HS-27A (cell line): ENCODE measurements at regions not wholly inside any gene's neighbourhood (a gene's known extent, or its start where the extent isn't known, plus 50 kb on each side); places are given as distances from the start of the nearest gene placed in this dataset.
"Not testable (repeated sequence)": the region's sequence is repeated elsewhere in the genome, so short reads cannot be mapped to it uniquely, and the experiment has no call there.

Experiments used
- DNase-seq: peaks from one replicate; pipeline ENCODE4 v3.0.0-alpha.2; 2012; ENCODE audit warnings: low read depth, missing footprints

DNA sequence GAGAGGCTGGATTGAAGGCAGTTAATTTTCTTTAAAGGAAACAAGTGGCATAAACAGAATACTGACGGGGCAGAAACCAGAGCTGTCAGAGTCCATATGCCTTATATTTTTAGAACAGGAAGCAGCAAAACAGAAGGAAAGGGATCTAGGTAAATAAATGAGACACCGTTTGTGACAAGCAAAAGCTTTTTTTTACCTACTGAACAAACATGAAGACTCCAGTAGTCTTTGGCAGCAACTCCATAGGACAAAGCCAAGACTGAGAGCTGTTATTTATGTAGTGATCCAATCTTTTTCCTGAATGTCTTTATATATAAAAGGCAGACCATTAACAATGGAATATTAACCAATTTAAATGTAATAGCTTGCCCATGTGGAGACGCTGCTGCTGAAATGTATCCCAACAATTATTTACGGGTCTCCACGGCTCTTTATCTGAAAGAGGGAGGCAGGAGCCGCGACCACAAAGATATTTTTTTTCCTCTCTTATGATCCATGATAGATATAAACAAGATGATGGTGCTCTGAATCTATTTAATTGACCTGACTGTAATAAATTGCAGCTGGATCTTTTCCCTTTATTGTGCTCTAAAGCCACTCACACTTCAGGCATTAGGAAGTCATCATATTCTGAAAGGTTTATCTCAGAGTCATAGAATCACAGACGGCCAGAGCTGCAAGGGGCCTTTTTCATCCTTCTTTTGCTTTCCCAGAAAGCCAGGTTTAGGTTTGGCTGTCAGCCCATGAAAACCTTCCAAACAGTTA lies 687.8 kb downstream of the EFNB2 start:
- no peak for DNase-seq

DNA sequence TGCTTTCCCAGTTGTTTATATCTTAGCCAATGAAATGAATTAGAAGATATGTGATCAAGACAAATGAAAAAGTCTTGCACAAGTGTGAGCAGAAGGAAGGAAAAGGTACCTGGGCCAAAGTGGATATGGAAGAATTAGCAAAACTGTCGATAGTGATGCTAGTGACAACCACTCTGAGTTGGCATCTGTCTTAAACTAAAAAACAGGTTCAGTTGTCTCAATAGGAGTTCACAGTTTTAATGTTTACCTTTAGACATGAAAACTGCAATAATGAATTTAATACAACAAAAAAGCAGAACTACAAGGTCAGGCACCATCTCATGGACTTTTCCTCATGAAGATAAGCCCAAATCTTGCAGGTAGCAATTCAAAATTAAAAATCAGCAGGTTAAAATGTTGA lies 688.5 kb downstream of the EFNB2 start:
- DNase-seq, result no peak

DNA sequence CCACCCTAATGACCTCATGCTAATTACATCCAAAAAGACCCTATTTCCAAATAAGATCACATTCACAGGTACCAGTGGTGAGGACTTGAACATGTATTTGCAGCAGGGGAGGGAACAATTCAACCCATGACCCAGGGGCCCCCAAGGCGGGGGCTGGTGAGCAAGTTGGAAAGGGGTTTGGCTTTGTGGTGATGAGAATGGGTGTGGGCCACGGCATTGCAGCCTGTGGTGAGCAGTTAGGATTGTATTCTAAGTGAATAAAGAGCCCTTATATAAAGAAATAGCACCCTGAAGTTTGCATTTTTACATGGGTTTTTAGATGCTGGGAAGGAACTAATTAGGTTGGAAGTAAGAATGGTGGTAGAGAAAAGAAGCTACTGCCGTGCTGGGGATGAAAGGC lies 694.2 kb downstream of the EFNB2 start:
- DNase-seq, result no peak

DNA sequence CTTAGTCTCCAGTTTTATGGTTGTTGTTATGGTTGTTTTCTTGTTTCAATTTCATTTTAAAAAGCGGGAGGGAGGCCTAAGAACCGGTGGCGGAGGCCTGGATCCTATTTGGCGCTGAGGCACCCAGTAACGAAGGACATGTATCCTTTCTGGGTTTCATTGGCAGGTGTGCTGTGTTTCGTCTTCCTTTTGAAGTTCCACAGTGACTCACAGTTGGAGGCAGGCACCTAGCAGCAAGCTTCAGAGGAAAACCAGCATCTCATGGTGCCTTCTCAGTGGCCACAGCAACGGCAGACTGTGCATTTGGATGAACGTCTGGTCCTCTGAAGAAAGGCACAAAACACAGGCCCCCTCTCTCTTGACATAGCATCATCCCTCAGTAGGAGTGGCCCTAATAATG lies 697.2 kb downstream of the EFNB2 start:
- DNase-seq, result no peak

DNA sequence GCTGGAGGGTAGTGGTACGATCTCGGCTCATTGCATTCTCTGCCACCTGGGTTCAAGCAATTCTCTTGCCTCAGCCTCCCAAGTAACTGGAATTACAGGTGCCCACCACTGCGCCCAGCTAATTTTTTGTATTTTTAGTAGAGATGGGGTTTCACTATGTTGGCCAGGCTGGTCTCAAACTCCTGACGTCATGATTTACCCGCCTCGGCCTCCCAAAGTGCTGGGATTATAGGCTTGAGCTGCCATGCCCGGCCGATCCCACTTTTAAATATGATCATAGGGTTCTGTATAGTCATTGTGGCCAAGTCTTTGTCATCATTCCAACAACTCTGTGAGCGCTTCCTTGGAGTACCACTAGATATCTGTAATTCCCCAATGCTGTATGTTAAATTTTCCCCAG lies 698.2 kb downstream of the EFNB2 start:
- DNase-seq, result not testable (repeated sequence)

DNA sequence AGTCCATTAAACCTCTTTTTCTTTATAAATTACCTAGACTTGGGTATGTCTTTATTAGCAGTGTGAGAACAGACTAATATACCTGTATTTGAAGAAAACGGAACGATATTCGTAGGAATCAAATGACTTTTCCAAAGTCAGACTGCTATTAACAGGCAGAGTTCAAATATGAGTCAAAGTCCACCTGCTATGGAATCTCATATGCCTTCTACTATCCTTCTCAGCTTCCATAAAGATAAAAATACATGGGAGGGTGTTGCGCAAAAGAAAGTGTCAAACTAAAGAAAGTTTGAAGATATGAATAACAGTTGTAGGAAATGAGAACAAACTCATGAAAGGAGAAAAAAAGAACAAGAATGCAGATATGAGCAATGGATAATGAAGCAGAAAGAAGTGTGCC lies 704.6 kb downstream of the EFNB2 start:
- DNase-seq, result no peak

DNA sequence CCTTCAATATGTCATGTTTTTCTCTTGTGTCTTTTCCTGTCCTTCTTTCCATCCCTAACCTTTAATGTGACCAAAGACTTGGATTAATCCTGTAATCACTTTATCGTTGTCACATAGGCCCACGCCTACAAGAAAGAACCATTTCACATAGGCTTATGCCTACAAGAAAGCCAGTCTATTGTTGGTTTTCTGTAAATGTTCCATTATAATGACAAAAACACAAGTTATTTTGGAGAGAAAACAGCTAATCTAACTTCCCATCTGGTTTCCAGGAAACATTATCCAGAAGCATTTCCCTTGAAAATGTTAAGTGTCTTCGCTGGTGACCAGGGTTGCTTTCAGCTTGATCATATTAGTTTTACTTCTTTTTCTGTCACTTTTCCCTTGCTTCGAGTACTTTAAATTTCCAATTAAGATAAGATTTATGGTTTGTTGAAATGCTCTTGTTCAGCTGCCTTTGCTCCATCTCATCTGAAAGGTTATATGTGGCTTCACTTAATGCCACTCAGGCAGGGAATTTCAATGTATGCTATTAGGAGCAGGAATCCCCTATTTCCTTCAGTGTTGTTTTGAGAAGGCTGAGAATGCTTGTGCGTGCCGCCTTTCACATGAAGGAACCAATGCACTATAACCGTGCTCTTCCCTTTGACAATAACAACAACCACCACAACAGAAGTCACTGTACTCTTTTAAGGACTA lies 708.2 kb downstream of the EFNB2 start:
- DNase-seq, result no peak

DNA sequence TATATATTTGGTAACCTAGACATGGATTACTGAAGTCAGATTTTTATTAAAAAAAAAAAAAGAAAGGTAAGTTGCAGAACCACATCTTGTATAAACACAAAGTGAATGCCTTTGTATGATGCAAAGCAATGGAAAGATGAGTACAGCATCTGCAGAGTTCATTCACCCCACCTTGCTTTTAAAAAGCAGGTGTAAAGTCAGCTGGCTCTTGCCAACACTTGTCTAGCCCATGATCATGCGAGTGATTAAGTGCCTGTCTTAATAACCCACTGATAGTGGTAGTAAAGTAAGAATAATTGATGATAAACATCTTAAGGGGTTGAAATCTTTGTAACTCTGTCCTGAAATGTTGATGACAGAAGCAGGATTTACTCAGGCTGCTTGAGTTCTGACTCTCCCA lies 710.4 kb downstream of the EFNB2 start:
- DNase-seq, result no peak

DNA sequence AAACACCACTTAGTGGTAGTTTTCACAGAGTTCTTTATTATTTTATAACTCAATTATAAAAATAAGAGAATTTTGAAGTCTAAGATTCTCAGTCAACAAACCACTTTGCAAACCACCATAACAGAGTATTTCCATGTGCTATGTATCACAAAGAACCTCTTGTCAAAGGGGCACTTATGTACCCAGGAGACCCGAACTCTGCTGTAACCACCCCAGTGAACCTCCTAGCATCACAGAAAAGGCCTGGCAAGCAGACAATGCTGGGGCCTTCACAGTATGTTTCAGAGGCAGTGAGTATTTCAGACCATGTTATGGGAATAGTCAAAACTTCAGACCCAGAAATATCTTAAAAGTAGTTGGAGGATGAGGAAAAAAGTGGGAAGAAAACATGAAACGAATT lies 714.1 kb downstream of the EFNB2 start:
- no peak for DNase-seq

DNA sequence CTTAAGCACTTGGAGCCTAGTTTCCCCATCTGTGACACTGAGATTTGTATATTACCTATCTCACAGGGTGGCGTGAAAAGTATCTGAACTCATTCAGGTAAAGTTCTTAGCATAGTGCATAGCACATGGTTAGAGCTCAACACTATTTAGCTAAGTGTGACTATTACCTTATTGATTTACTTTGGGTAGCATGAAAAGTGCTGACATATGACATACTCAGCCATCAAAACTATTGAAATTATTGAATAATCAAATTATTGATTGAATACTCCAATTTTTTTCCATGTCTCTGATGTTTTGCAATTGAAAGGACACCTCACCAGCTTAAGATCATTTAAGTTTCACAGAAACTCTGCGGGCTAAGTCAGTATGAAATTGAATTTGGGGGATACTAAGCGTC lies 715.0 kb downstream of the EFNB2 start:
- DNase-seq, result no peak

DNA sequence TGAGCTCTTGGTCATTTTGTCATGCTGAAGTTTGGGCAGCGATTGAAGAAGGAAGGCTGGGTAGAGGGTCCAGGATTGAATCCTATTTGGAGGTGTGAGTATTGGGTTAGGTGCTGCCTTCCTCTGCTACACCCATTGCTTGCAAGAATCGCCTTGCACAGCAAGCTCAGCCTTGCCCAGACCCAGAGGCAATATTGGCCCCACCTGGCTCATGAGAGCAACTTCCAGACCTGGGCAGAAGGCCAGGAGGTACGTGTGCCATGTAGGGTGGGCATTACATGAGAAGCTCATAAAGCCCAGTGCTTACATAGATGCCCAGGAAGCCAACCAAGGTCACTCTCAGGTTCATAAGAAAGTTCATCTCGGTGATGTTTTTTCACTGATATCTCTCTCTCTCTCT lies 718.0 kb downstream of the EFNB2 start:
- DNase-seq, result no peak

DNA sequence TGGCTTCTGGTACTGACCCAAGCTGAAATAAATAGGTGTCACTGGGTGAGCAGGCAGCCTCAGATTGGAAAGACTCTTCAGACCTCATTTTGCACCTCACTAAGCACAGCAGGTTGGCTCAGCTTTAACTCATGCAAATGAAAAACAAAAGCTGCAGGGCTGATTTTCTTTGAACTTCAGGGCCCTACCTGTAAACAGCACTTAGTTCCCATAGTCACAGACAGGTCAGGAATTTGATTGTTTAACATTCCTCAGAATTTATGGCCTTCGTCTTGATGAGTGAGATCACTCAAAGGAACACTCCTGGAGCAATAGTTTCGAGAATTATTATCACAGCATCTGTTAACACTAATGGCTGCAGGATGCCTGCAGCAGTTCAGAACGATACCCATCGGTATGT lies 718.5 kb downstream of the EFNB2 start:
- DNase-seq, result no peak

DNA sequence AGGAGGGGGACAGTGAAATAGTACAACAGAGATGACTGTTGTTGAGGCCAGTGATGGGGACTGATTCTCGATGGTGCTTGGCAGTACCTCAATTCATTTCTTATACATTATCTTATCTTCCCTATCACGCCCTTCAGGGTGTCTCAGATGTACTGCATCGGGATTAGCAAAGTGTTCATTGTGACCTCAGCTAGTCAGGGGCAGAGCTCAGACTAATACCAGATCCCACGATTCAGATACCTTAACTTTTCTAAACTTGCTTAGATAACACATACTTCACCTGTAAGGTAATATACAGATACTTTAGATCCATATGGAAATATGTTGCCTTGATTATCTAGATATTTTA lies 720.6 kb downstream of the EFNB2 start:
- no peak for DNase-seq

DNA sequence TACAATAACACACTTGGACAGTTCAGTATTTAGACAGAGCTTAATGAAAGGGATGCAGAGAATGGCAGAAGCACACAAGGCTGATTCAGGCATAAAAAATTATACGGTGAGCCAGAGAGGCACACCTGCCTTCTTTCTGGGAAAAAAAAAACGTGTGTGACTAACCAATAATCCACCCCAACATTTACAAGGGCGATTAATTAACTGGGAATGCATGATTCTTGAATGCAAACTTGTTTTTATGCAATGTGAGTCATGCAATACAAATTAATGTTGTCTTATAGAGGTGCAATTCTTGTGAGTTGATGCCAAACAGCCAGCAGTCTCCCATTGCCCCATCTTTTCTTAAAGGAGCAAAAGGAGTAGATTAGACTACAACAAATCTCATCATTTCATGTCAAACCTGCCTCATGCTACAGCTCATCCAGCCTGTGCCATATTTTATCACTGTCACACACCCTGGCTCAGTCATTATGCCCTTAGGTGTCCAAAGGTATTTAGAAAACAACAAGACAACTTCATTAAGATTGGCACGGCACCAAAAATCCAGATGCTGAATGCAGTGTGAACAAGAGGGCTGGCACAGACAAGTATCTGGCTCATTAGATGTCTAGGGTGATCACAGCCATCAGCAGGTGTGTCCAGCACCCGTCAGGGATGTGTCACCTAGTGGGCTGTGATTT lies 721.1 kb downstream of the EFNB2 start:
- no peak for DNase-seq

DNA sequence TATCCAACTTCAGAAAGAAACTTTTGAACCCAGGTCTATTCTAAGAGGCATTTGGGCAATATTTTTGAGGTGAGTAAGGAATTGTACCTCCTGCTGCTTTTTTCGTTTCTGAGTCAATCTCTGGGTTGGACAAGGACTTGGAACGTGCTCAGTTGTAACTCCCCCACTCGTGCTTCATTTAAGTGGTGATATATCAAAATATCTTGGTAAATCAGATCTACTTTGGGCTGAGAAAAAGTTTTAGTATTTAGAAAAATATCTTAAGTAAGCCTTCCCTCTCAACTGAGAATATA lies 728.9 kb downstream of the EFNB2 start:
- no peak for DNase-seq

DNA sequence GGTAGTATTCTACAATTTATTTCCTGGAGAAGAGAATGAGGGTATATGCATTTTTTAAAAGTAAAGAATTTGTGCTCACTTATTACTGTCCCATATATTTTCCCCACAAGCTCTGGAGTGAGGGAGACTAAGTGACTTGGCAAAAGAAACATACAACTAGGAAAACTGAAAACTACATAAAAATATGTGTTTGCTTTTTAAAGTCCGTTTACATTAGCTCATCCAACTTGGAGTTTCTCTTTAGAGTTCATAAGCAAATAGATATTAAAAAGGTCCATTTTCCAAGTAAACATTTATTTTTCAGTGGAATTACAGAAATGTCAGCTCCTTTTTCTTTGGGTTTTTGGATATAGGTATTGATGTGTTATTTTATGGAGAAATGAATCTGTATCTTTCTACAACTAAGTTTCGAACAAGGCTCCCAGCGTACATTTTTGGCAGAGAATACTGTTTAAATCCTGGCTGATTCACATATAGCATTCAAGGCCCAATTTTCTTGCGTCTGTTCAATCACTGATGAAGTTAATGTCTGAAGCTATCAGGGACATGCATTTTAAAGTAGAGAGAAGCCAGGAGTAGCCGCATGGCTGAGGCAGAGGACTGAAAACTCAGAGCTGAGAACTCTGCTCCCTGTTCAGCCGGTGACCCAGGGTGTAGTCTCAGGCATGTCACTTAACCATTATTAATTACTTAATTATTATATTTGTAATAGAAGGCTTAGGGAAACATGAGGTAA lies 729.4 kb downstream of the EFNB2 start:
- DNase-seq, result no peak

DNA sequence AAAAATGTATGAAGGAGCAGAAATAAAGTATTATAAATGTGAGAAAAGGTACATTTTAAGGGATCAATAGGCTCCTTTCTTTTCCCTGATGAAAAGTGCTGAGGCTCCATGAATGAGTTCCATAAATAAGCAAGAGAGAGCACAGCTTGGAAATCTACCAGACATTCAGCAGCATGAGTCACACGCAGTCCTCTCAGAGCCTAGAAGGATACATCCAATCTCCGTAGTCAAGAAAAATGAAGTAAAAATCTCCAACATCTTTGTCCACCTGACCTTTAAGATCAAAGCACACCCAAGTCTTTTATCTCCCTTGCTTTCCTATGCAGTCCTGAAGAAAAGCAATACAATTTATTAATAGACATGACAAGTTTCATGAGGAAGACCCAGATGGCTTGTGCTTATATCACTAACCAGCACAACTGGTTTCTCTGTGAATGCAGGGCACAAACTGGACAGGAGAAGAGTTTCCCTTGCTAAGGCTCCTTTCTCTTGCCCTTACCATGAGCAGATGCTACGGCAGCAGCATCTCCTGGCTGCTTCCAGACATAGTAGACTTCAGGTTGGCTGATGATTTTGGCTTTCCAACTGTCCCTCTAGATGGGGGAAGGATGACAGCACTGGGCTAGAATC lies 730.8 kb downstream of the EFNB2 start:
- no peak for DNase-seq

DNA sequence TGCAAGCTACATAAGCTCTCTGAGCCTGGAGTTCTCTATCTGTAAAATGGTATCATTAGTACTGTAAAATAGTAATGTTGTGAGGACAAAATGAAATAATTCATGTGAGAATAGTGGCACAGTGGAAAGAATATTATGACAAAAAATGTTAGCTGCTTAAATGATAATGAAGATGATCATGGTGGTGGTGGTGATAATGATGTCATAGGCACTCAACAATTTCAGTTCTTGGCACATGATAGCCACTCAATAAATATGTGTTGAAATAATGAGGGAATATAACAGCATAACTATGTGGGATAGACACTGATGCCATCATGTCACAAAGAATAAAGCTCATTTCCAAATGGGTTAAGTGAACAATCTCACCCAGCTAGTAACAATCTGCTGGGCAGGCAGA lies 736.3 kb downstream of the EFNB2 start:
- DNase-seq, result no peak

DNA sequence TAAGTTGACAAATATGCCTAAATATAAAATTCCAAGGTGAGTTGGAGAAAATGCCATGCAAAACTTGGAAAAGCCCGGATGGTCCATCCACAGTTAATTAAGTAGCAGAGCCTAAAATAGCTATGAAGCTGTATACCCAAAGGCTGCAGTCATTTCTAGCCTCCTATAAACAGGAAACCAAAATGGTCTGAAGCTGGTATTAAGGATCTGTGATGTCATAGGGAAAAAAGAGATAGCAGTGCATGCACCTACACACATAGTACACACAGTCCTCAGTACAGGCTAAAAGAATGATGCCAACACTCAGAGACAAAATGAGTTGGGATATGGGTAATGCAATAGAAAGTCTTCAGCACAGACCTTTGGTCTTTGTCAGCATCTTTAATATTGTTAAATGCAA lies 736.9 kb downstream of the EFNB2 start:
- DNase-seq, result no peak

DNA sequence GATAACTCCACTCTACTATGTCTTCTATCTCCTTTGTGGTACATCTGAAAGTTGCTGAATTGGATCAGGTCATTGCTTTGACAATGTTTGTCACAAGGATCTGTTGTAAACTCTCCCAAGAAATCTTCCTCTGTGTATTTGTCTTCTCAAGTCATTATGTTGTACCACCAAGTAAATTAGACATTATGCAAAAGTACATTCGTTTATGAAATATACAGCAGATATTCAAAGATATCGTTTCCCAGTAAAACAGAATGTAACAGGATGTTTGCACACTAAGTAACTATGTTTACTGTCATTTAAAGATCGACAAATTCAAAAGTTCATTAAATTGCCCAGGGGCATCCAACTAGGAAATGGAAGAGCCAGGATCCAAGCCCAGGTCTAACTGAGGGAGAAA lies 739.4 kb downstream of the EFNB2 start:
- no peak for DNase-seq

DNA sequence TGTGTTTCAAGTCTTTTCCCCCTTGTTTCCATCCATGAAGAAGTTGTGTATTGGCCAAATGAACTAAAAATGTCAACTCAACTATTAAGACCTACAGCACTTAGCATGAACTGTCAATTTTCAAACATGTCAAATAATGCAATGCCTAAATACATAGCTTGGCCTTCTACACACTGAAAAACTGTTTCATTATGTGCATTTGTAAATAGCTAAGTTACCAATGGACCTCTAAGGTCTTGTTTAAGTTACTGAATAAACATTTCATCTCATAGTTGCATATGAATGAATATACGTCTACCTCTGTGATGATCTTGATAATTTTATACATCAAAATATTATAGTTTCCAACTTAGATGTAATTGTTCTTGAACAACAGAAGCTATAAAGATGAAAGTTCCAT lies 744.5 kb downstream of the EFNB2 start:
- no peak for DNase-seq

DNA sequence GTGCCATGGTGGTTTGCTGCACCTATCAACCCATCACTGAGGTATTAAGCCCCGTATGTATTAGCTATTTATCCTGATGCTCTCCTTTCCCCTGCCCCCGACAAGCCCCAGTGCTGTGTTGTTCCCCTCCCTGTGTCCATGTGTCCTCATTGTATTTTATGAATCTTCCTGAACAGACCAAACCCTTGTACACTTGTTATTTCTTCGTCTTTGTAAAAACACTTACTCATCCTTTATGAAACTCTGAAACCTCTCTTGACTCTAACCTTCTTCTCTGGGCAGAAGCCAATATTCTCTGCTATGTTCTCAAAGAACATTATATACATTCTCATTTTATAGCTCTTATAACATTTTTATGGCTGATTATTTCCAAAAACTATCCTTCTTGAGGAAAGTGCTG lies 746.9 kb downstream of the EFNB2 start:
- no peak for DNase-seq

DNA sequence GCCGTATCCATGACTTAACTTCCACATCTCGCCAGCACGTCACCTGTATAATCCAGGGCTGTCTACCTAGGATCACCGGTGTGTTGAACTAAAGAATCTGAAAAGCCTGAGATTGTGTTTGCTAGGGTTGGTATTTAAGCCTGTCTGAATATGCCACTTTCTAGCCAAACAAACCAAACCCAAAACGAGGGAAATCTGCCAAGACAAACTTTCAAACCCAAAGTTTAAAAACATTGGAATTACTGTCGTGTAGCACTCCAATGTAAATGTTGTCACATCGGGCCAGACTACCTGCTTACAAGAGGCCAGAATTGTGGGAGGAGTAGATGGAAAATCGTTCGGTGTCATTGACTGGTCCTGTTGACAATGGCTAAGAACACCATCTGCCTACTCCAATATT lies 747.8 kb downstream of the EFNB2 start:
- DNase-seq, result no peak
